Erythroblast (primary cell): ENCODE measurements at regions not wholly inside any gene's neighbourhood (a gene's known extent, or its start where the extent isn't known, plus 50 kb on each side); places are given as distances from the start of the nearest gene placed in this dataset.
"Not testable (repeated sequence)": the region's sequence is repeated elsewhere in the genome, so short reads cannot be mapped to it uniquely, and the experiment has no call there.

Source experiments
- DNase-seq, 2 experiments: peaks; one replicate each; lab custom pipeline; 2025; lab: John Stamatoyannopoulos, UW
- GATA1 ChIP-seq: IDR thresholded peaks from 2 replicates; pipeline ENCODE4 v1.6.1; 2011; ENCODE audit warnings: low read depth, mild to moderate bottlenecking, control low read depth, low read length, moderate library complexity
- POLR2A ChIP-seq: IDR thresholded peaks from 2 replicates; pipeline ENCODE4 v1.6.1; 2011; ENCODE audit warnings: mild to moderate bottlenecking, low read length

DNA sequence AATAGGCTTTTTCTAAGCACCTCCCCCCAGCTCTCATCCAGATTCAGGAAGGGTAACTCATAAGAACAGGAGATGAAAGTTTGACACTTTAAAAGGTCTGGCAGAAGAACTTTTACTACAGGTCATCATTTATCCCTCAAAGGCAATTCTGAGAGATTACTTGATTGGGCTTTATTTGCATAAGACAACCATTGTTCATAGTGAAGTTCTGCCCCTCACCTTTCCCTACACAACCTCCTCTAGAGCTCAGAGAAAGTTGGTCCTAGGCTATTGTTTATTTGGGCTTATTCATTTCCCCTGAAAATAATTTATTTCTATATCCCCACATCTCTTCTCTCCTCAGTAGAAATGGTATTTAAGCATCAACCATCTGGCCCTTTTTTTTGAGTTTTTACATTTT, 568.4 kb downstream of the ZNF608 start:
- DNase-seq: no peak
- TF ChIP-seq POLR2A (no peak), GATA1 (no peak)

DNA sequence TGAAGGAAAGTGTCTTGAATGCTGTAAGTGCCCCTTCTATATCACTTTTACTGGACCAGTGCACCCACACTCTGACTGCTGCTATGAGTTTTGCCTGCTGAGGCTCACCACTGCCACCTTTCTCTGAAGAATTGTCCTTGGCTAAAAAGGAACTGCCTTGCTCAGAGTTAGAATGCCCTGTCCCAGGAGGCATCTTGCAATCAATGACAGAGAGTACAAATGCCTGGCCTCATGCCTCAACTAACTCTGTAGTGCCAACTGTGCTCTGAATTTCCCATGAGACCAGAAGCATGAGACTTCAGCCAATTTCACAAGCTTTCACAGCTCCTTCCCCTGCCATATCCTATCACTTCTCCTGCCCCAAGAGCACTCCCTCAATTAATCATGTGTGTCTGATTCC, 569.7 kb downstream of the ZNF608 start:
- DNase-seq: no peak
- TF ChIP-seq POLR2A (no peak), GATA1 (no peak)

DNA sequence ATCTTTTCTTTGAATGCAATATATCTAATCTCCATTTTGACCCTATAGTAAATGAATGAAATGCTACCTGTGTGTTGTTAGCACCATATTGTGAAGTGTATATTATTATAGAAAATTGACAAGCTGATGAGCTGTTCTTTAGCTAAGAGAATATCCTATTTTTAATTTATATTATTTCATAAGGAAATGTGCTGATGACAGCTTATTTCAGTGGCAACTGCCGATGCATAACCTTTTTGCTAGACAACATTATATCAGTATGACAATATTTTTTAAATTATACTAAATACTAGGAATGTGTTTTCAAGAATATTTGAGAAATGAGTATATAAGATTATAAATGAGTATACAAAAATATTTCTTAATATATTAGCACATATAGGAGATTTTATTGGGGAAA, 573.1 kb downstream of the ZNF608 start:
- DNase-seq: no peak
- TF ChIP-seq POLR2A (no peak), GATA1 (no peak)

DNA sequence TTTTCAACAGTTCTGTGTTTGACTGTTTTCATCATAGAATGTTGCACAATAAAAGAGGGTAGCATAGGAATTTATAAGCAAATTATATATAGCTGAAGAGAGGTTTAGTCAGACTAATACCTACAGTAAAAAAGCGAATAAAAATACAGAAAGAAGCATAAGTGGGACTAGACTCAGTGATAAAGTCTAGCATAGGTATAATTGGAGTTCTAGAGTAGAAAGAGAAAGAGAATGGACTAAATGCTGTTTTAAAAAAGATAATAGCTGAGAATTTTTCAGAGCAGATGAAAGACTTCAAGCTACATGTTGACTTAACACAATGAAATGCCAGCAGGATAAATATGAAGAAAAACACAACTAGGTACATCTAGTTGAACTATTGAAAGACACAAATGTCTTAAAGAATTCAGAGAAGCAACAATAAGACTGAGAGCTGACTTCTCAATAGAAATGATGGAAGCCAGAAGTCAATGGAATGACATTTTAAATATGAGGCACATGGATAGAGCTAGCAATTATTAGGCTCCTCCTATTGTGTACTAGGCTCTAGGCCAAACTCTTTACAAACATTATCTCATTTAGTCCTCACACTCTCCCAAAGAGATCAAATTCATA, 573.9 kb downstream of the ZNF608 start:
- TF ChIP-seq GATA1 (no peak), POLR2A (no peak)
- no peak for DNase-seq

DNA sequence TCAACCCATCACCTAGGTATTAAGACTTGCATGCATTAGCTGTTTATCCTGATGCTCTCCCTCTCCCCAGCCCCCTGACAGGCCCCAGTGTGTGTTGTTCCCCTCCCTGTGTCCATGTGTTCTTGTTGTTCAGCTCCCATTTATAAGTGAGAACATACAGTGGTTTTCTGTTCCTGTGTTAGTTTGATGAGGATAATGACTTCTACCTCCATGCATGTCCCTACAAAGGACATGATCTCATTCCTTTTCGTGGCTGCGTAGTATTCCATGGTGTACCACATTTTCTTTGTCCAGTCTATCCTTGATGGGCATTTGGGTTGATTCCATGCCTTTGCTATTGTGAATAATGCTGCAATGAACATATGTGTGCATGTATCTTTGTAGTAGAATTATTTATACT, 578.3 kb downstream of the ZNF608 start:
- not testable (repeated sequence) for DNase-seq

DNA sequence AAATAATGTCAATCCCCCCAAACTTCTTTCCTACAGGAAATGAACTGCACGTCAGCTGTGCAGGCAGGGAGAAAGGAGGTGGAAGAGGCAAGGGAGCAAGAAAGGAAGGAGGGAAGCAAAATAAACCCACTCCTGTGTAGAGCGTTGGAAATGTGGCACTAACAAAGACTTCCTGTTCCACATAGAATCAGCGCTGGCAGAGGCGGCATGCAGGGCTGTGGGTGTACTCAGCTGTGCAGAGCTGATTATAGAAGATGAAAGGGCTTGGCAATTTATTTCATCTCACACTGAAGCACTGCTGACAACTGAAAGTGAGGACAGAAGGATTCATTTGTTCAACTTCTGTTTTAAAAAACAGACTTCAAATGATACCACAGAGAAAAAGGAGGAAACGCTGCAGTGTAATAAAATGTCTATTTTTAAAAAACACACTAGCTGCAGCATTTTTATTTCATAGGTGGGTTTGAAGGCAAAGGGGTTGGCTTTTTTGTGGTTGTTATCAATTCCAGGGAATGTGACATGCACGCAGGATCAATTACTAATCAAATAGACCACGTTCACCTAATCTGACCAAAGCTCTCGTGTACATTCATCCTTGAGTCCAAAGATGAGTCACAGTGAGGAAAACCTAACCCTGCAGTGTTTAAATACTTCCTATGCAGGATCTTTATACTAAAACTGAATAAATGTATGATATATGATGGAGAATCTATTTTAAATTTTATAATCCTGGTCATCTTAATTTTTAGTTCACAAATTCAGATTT, 583.5 kb downstream of the ZNF608 start:
- DNase-seq: no peak
- TF ChIP-seq GATA1 (no peak), POLR2A (no peak)

DNA sequence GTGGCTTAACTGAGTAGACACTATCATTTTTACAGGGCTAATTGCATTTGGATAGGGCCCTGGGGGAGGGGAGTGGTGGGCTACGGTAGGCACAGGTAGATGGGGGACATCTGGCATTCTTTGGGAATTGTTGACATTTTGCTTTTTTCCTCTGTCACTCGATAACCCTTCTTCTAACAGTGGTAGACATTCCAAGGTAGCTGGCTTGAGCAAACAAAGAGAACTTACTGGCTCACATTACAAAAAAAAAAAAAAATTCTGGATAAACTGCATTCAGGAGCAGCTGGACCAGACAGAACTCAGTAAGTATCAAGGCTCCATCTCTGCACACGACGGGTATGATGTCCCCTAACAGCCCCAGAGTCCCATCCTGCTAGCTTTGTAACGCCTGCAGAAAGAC, 585.2 kb downstream of the ZNF608 start:
- no peak for DNase-seq
- TF ChIP-seq GATA1 (no peak), POLR2A (no peak)

DNA sequence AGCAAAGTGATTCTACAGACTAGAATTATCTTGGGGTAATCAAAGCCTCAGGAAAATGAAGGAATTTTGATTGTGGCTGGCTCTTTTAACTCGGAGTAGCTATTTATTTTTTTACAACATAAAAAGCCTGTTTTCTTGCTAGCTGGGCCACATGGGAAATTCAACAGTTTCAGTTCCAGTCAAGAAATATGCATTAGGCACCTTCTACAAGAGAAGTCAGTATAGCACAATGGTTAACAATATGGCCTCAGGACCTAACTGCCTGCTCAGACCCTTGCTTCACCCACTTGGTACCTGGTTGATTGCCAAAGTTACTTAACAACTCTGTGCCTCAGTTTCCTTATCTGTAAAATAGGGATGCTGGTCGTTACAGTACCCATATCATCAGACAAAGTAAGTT, 586.2 kb downstream of the ZNF608 start:
- TF ChIP-seq POLR2A (no peak), GATA1 (no peak)
- DNase-seq: no peak

DNA sequence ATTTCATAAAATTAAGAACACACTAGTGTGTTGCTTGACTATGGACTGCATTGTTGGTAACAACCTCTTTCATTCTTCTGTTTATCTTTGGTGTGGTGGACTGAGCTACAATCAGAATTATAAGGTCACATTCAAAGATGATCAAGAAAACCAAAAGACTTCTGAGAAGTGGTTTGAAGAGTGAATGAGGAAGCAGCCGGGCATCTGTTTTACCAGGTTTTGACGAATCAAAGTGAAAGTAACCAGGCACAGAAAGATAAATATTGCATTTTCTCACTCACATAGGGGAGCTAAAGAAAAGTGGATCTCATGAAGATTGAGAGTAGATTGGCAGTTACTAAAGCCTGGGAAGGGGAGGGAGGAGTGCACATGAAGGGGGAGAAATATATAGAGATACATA, 589.1 kb downstream of the ZNF608 start:
- no peak for TF ChIP-seq POLR2A
- TF ChIP-seq GATA1: no peak
- DNase-seq: no peak

DNA sequence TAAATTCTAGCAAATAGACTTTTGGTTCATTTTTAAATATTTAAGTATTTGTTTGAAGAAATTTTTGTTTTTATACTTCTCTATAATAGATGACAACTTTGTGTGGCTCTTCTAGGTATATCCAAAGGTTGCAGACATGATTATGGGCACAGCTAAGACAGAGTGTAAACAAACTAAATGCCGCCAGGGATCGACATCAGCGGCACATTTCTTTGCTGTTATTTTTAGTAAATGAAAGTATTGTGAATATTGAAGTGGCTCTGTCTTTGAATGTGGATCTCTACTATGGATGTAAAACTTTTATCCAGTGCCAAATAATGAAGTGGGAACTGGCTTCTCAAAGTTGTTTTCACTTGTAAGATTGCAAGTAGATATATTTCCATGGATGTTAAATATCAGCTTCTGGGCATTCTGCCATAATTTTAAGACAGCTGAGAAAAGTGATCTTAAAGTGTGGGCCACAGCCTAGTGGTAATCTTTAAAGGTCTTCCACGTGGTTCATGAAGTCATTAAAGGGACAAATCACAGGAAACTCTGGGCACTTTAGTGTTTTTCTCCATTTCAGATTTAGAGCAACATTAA, 589.9 kb downstream of the ZNF608 start:
- no peak for DNase-seq
- no peak for TF ChIP-seq GATA1
- TF ChIP-seq POLR2A: no peak

DNA sequence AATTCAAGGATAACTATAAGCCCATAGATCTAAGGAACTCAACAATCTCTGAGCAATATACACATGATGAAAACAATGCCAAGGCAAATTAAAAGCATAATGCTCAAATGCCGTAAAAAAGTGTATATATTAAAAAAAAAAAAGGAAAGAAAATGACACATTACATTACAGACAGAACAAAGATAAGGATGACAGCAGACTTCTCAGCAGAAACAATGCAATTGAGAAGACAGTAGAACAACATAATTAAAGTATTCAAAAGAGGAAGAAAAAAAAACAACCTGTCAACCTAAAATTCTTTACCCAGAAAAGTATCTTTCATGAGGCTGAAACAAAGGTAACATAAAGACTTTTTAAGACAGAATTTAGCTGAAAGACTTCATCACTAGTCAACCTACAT, 591.7 kb downstream of the ZNF608 start:
- TF ChIP-seq POLR2A (no peak), GATA1 (no peak)
- DNase-seq: no peak

DNA sequence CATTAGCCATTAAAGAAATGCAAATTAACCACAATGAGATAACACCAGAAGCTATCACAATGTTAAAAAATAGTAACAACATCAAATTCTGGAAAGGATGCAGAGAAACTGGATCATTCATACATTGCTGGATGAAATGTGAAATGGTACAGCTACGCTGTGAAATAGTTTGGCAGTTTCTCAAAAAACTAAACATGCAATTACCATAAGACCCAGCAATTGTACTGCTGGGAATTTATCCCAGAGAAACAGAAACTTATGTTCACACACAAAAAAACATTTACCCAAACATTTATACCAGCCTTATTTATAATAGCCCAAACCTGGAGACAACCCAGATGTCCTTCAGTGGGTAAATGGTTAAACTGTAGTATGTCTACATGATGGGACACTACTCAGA, 592.9 kb downstream of the ZNF608 start:
- TF ChIP-seq GATA1 (no peak), POLR2A (no peak)
- no peak for DNase-seq

DNA sequence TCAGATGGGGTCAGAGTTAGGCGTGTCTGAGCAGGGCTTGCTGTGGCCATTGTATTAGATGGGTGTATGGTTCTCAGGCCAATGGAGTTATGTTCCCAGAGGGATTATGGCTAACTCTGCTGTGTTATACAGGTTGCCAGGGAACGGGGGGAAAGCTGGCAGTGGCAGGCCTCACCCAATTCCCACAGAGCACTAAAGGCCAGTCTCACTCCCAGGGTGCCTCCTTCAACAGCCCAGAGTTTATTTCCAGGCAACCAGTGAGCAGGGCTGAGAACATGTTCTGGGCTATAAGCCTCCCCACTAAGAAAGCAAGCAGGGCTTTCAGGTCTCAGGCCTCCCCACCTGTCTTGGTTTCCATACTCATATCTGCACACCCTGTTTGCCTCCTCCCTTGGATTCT, 597.9 kb downstream of the ZNF608 start:
- DNase-seq: no peak
- no peak for TF ChIP-seq GATA1
- no peak for TF ChIP-seq POLR2A

DNA sequence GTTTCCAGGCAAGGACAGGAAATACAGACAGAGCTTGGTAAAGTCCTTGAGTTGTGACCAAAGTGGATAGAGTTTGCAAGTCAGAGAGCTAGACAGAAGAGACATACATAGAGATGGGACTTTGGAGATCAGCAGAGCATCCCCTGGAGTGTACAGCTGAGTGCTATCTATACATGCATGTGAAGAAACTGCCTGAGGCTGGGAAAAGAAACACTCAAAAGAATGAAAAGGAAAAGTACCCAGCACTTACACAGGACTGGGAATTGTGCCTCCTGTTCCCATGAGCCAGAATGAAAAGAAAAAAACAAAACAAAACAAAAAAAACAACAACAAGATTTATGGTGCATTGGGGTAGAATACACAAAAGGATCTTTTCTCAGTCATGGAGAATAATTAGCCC, 606.4 kb downstream of the ZNF608 start:
- no peak for DNase-seq
- no peak for TF ChIP-seq POLR2A
- no peak for TF ChIP-seq GATA1
